ENCODE measurements at regions not wholly inside any gene's neighbourhood (a gene's known extent, or its start where the extent isn't known, plus 50 kb on each side); places are given as distances from the start of the nearest gene placed in this dataset.

GRCh38 chr6:121856296-121856695 lies 420.9 kb downstream of the GJA1 start (continued):
- no peak for TF ChIP-seq SREBF2 (IDR thresholded peaks at IDR 0.05; ENCODE audit: low read length)

DNA sequence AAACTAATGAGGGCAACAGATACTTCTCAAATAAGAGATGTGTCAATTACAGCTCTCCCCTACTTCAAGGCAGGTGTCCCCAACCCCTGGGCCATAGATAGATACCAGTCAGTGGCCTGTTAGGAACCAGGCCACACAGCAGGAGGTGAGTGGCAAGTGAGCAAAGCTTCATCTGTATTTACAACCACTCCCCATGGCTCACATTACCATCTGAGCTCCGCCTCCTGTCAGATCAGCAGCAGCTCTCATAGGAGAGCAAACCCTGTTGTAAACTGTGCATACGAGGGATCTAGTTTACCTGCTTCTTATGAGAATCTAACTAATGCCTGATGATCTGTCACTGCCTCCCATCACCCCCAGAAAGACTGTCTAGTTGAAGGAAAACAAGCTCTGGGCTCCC lies 422.1 kb downstream of the GJA1 start:
- FAIRE-seq = no peak
- Histone ChIP-seq H3K4me2 (ENCODE audit: control insufficient read depth, insufficient read depth) (no peak overlapping the region), H3K27ac (ENCODE audit: control insufficient read depth, insufficient read depth) (no peak overlapping the region), H3K9ac (ENCODE audit: control insufficient read depth, insufficient read depth, low read length) (no peak overlapping the region), H3K27me3 (replicated peaks in 1 of 2; ENCODE audit: control insufficient read depth in 2 of 2, insufficient read depth in 2 of 2, low read length in 1 of 2) (no peaks in the 10 kb centered on the region; a peak in 1 of 4 replicates), H3K36me3 (ENCODE audit: control insufficient read depth in 2 of 2, insufficient read depth in 2 of 2, low read length in 1 of 2) (no peaks in the 10 kb centered on the region), H4K20me1 (ENCODE audit: control insufficient read depth, insufficient read depth) (no peaks in the 10 kb centered on the region), H3K4me1 (ENCODE audit: control insufficient read depth, insufficient read depth, low read length) (no peaks in the 10 kb centered on the region), H3K9me3 (replicated peaks; ENCODE audit: control insufficient read depth, insufficient read depth, low read length) (no peaks in the 10 kb centered on the region), H2AFZ (ENCODE audit: control insufficient read depth, low read depth, low read length) (no peak overlapping the region), H3K79me2 (ENCODE audit: control insufficient read depth, insufficient read depth, low read length) (no peaks in the 10 kb centered on the region), H3K4me3 (no peak overlapping the region)
- ATAC-seq = no peak
- intact Hi-C loops (cut with micrococcal nuclease; ENCODE audit: unreplicated experiment) (loop anchor here (5.0 kb wide), 1 partner anchor 175 kb away; no protein-coding TSS in a partner anchor), in situ Hi-C loops (cut with MboI) (no loop called here)
- no peak for DNase-seq (ENCODE audit: low read depth, low spot score)
- SMC1A ChIA-PET (ENCODE audit: uncharacterized antibody, unreplicated experiment) = interaction anchor here (1.3 to 1.5 kb wide), 2 partner anchors 8 to 10 kb away, joined by 3 to 4 read pairs; no protein-coding TSS in a partner anchor
- CTCF ChIA-PET = interaction anchor here (1.2 to 1.4 kb wide), 2 partner anchors 10 to 673 kb away, joined by 3 read pairs; no protein-coding TSS in a partner anchor
- RAD21 ChIA-PET (ENCODE audit: unreplicated experiment) = no interaction called here
- no TSS peak for BruUV-seq (replicated peaks)
- no peak for TF ChIP-seq JUNB (IDR thresholded peaks at IDR 0.05)
- no peak for TF ChIP-seq ZBTB33 (IDR thresholded peaks at IDR 0.05)
- no peak for TF ChIP-seq CBX3 (IDR thresholded peaks at IDR 0.05; ENCODE audit: borderline replicate concordance, low read depth)
- TF ChIP-seq CBFB (IDR thresholded peaks at IDR 0.05; ENCODE audit: low read depth) = no peak
- no peak for TF ChIP-seq RCOR1 (conservative IDR thresholded peaks at IDR 0.05; ENCODE audit: low read depth, low read length)
- no peak for TF ChIP-seq ESRRA (IDR thresholded peaks at IDR 0.05; ENCODE audit: low read length)
- no peak for TF ChIP-seq BCL11A (IDR thresholded peaks at IDR 0.05; ENCODE audit: low read depth, low read length)
- no peak for TF ChIP-seq MYB (IDR thresholded peaks at IDR 0.05; ENCODE audit: borderline replicate concordance, low read depth, low read length)
- TF ChIP-seq ZSCAN29 (IDR thresholded peaks at IDR 0.05) = no peak
- no peak for TF ChIP-seq STAT1 (conservative IDR thresholded peaks at IDR 0.05)
- TF ChIP-seq, protein P1, sequence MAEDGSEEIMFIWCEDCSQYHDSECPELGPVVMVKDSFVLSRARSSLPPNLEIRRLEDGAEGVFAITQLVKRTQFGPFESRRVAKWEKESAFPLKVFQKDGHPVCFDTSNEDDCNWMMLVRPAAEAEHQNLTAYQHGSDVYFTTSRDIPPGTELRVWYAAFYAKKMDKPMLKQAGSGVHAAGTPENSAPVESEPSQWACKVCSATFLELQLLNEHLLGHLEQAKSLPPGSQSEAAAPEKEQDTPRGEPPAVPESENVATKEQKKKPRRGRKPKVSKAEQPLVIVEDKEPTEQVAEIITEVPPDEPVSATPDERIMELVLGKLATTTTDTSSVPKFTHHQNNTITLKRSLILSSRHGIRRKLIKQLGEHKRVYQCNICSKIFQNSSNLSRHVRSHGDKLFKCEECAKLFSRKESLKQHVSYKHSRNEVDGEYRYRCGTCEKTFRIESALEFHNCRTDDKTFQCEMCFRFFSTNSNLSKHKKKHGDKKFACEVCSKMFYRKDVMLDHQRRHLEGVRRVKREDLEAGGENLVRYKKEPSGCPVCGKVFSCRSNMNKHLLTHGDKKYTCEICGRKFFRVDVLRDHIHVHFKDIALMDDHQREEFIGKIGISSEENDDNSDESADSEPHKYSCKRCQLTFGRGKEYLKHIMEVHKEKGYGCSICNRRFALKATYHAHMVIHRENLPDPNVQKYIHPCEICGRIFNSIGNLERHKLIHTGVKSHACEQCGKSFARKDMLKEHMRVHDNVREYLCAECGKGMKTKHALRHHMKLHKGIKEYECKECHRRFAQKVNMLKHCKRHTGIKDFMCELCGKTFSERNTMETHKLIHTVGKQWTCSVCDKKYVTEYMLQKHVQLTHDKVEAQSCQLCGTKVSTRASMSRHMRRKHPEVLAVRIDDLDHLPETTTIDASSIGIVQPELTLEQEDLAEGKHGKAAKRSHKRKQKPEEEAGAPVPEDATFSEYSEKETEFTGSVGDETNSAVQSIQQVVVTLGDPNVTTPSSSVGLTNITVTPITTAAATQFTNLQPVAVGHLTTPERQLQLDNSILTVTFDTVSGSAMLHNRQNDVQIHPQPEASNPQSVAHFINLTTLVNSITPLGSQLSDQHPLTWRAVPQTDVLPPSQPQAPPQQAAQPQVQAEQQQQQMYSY (CRISPR knock-in tag; IDR thresholded peaks at IDR 0.05) = no peak
- TF ChIP-seq, protein P2, sequence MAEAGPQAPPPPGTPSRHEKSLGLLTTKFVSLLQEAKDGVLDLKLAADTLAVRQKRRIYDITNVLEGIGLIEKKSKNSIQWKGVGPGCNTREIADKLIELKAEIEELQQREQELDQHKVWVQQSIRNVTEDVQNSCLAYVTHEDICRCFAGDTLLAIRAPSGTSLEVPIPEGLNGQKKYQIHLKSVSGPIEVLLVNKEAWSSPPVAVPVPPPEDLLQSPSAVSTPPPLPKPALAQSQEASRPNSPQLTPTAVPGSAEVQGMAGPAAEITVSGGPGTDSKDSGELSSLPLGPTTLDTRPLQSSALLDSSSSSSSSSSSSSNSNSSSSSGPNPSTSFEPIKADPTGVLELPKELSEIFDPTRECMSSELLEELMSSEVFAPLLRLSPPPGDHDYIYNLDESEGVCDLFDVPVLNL (IDR thresholded peaks at IDR 0.05; ENCODE audit: low read depth, low read length) = no peak
- TF ChIP-seq ZBTB40 (IDR thresholded peaks at IDR 0.05; ENCODE audit: borderline replicate concordance) = no peak
- POLR2A ChIA-PET = no interaction called here
- 0% methylated on average over 2 of the region's 2 CpGs for WGBS (ENCODE audit: insufficient coverage, insufficient replicate concordance, low lambda C conversion rate, missing lambda C conversion rate)

All from GM12878 (cell line).